ENCODE measurements at regions not wholly inside any gene's neighbourhood (a gene's known extent, or its start where the extent isn't known, plus 50 kb on each side); places are given as distances from the start of the nearest gene placed in this dataset.
A peak's percentile ranks its signal among the peaks of the same experiment; 100 is the strongest.
"Not testable (repeated sequence)": the region's sequence is repeated elsewhere in the genome, so short reads cannot be mapped to it uniquely, and the experiment has no call there.

DNA sequence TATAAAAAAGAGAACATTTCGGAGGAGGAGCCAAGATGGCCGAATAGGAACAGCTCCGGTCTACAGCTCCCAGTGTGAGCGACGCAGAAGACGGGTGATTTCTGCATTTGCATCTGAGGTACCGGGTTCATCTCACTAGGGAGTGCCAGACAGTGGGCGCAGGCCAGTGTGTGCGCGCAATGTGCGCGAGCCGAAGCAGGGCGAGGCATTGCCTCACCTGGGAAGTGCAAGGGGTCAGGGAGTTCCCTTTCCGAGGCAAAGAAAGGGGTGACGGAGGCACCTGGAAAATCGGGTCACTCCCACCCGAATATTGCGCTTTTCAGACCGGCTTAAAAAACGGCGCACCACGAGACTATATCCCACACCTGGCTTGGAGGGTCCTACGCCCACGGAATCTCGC is 141.9 kb upstream of the SYNPR start:
- DNase-seq (ENCODE audit: low read depth), result not testable (repeated sequence)

DNA sequence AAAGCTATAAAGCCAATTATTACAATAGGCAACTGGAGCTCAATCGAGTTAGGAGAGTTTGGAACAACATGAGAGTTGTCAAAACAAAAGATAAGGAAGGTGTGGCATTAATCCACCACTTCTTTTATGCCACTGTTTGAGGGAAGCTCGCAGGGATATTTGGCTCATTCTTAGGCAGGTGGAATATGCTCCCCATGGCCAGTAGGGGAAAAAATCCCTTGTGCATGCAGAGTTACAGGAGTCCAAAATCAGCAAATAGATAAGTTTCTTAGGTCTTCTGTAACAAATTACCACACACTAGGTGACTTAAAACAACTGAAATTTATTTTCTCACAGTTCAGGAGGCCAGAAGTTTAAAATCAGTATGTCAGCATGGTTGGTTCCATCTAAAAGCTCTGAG is 135.4 kb upstream of the SYNPR start:
- in situ Hi-C loops (cut with HindIII; ENCODE audit: low pct_unique_long_range_greater_than_20kb, low sequenced_read_pairs), result no loop called here
- DNase-seq (ENCODE audit: low read depth), result no peak

More for the DNA sequence above, 141.9 kb upstream of the SYNPR start:
- in situ Hi-C loops (cut with HindIII; ENCODE audit: low pct_unique_long_range_greater_than_20kb, low sequenced_read_pairs), result not testable (repeated sequence)

DNA sequence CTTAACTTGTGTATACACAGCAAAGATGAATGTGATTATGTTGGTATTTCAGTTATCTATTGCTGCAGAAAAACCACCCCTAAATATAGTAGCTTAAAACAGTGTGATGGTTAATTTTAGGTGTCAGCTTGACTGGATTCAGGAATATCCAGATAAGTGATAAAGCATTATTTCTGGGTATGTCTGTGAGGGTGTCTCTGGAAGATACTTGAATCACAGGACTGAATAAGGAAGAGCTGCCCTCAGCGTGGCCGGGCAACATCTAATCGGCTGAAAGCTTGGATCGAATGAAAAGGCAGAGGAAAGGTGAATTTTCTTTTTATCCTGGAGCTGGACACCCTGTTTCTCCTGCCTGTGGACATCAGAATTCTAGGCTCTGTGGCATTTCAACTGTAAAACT is 132.0 kb upstream of the SYNPR start:
- in situ Hi-C loops (cut with HindIII; ENCODE audit: low pct_unique_long_range_greater_than_20kb, low sequenced_read_pairs), result no loop called here
- DNase-seq (ENCODE audit: low read depth), result no peak

DNA sequence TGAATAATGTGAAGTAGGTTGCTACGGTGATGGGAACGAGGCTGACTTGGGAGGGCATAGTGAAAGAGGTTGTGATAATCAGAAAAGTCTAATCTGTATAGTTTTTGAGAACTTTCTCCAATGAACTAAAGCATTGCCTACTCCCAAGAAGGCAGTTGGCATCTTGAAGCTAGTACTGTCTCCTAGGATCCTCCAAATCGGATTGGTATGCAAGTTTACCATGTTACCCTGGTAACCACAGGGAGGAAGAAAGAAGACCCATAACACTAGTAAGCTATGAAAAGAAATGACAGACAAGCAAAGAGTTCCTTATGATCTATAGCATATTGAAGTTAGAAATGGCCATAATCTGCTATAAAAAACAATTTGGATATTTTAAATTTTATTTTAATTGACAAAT is 127.2 kb upstream of the SYNPR start:
- in situ Hi-C loops (cut with HindIII; ENCODE audit: low pct_unique_long_range_greater_than_20kb, low sequenced_read_pairs), result no loop called here
- no peak for DNase-seq (ENCODE audit: low read depth)

DNA sequence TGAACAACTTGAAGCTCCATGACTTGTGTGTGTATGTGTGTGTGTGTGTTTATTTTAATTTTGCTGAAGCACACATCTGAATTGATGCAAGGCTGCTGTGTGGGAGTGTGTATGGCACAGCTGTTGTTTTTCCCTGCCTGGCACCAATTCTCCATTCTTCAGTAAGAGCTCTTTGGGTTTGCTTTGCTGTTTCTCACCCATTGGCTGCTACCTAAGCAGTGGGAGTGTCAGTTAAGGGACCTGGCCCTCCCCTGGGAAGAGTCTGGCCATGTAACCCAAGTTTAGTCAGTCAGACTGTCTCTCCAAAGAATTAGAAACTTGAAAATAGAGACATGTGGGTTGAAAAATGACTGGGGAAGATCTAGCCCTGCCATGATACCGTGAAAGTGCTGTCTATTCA is 126.2 kb upstream of the SYNPR start:
- DNase-seq (ENCODE audit: low read depth), result no peak
- in situ Hi-C loops (cut with HindIII; ENCODE audit: low pct_unique_long_range_greater_than_20kb, low sequenced_read_pairs), result no loop called here

DNA sequence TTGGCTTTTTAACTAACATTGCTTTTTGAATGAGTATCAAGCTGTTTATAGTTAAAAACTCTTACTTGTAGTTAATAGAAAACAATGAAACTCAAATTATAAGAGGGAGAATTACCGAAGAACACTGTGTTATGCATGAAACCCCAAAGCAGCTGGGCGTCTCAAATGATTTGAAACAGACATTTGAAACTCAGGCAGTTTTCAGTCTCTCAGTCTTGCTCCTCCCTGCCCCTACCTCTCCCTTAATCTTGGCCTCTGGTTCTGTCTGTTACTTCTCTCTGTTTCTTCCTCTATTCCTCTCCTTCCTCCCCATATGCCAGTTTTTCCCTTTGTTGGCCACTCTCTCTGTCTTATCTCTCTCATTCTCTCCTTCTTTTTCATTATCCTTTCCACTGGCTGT is 118.3 kb upstream of the SYNPR start:
- DNase-seq (ENCODE audit: low read depth), result no peak
- in situ Hi-C loops (cut with HindIII; ENCODE audit: low pct_unique_long_range_greater_than_20kb, low sequenced_read_pairs), result no loop called here

DNA sequence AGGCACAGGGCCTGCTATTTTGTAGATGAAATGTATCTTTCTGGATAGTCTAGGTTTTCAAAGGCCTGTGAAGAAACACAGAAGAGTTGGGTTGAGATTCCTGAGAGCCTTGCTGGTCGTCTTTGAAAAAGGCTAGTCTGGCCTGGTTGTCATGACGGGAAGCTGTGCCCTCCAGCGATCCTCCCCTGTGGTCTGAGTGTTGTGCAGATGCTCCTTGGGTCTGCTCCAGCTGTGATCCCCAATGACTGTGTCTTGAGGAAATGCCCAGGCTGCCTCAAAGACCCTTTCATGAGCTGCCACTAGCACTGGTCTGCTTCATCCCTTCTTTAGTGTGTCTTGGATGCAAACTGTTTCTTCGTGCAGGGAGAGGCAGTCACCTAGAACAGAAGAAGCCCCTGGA is 111.0 kb upstream of the SYNPR start:
- in situ Hi-C loops (cut with HindIII; ENCODE audit: low pct_unique_long_range_greater_than_20kb, low sequenced_read_pairs), result no loop called here
- DNase-seq (ENCODE audit: low read depth), result no peak

DNA sequence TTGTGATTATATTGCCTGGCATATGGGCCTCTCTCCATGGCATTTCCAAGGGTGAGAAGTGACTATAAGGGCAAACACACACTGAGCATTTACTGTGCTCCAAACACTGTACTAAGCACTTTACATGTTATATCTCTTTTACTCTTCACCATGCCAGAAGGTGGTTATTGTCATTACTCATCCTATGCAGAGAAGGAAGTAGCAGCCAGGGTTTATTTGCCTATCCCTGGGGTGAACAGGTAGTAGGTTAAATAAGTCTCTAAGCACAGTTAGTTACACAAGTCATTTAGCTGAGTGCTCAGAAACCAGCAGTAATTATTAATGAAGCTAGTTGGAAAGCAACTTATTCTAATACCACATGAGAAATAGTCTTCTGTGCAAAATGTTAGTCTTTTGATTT is 109.9 kb upstream of the SYNPR start:
- no peak for DNase-seq (ENCODE audit: low read depth)
- in situ Hi-C loops (cut with HindIII; ENCODE audit: low pct_unique_long_range_greater_than_20kb, low sequenced_read_pairs), result no loop called here

DNA sequence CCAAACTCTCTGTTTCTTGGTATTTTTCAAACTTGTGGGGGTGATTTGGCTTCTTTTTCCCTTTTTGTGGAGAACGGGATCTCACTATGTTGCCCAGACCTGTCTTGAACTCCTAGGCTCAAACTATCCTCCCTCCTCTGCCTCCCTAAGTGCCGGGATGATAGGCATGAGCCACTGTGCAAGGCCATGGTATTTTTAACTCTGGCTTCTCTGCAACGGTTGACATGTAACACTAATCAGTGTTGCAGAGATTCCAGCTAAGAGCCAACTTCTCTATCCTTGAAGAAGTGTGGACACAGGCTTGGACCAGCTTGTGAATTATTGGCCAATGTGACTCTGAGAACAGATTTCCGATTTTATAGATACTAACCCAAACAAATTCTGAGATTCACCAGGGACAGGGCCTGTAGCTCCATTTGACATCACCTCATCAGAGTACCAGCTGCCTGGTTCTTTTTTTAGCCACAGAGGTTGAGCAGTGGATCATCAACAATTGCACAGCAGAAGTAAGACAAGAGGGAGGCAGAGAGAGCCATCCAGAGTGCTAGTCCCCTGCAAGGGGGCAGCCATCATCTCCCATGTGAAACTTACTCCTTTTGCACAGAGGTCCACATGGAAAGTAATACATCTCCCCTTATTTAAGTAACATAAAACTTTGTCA is 98.1 kb upstream of the SYNPR start:
- DNase-seq (ENCODE audit: low read depth), result no peak
- in situ Hi-C loops (cut with HindIII; ENCODE audit: low pct_unique_long_range_greater_than_20kb, low sequenced_read_pairs), result no loop called here

DNA sequence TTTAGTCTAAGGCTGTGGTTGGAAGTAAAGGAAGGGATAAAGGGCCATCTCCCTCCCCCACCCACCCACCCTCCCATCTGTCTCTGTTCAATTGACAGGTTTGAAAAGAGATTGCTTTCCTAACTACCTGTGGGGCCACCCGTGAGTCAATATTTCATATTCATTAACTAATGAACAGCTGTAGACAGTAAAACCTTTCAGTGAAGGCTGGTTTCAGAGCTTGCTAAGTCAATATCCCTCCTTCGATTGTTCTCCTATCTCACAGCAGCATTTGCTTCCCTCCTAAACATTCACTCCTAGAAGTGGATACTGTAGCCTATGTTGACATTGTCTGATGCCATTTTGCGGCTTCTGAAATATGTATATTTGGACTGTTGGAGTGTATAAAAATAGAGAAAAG is 85.9 kb upstream of the SYNPR start:
- no peak for DNase-seq (ENCODE audit: low read depth)

DNA sequence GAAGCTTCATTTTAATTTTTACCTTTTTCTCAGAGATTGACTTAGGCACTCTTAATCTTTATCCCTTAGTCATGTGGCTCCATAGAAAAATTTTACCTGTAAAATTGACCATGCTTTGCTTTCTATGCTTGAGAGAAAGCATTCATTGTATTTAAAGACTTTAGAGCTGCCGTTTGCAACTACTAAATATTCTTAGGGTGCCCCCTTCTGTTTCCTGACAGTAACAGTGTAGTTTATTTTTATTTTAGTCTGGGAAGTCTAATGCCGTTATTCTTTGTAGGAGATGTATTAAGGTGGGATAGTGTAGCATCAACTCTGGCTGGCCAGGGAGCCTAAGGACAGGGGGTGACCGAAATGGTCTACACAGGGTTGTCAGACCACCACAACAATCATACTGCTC is 84.5 kb upstream of the SYNPR start:
- DNase-seq (ENCODE audit: low read depth), result peak; percentile 2

More for the DNA sequence above, 85.9 kb upstream of the SYNPR start:
- in situ Hi-C loops (cut with HindIII; ENCODE audit: low pct_unique_long_range_greater_than_20kb, low sequenced_read_pairs), result no loop called here

DNA sequence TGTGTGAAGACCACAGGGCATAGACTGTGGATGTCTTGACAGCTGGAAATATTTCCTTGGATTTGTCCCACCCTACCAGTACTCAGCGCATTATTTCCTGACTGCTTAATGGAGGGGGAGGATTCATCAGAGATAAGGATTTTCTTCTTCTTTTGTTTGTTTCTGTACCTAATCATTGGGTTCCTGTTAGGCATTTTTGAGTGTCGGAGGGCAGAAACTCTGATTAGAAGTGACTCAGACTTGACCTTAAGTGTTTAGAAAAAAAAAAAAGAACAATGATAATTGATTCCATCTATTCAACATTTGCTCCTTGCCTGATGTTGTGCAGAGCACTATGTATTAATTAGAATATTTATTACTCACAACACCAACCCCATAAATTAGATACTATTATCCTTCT is 78.5 kb upstream of the SYNPR start:
- no peak for DNase-seq (ENCODE audit: low read depth)
- in situ Hi-C loops (cut with HindIII; ENCODE audit: low pct_unique_long_range_greater_than_20kb, low sequenced_read_pairs), result no loop called here

More for the DNA sequence above, 84.5 kb upstream of the SYNPR start:
- in situ Hi-C loops (cut with HindIII; ENCODE audit: low pct_unique_long_range_greater_than_20kb, low sequenced_read_pairs), result no loop called here

DNA sequence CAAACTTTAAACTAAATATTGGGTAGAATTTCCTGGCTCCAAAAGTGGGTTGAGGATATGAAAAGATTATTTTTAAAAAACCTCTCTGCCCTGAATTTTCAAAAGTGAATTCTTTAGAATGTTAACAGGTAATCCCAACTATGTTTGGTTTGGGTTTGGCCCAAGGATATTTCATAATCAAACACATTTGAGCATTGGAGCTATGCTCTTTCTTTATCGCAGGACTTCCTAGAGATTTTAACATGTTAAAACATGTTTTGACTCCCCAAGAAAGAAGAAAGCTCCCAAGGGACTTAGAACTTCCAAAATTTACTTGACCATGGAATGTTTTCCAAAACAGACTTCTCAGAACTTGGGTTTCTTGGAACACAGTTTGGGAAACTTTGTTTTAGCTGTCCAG is 75.6 kb upstream of the SYNPR start:
- in situ Hi-C loops (cut with HindIII; ENCODE audit: low pct_unique_long_range_greater_than_20kb, low sequenced_read_pairs), result no loop called here
- no peak for DNase-seq (ENCODE audit: low read depth)

DNA sequence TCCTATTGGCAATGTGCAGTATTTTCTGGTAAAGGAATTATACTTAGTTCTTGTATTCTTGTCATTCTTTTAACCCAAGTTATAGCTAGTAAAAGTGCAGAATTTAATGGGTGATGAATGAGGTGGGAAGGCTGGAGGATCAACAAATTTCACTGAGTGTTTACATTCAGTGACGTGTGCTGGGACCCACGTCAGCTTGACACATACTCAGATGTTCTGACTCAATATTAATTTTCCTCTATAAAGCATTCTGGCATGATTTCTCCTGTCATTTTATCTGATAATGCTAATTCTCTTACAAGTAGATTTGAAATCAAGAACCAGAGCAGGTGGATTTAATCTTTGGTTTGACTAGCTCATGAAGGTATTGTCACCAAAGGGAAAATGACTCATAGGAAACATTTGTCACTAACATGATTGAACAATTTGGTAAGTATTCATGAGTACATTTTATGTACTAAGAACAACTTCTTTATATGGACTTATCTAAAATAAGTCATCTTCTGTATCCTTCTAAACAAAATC is 71.0 kb upstream of the SYNPR start:
- no peak for DNase-seq (ENCODE audit: low read depth)
- in situ Hi-C loops (cut with HindIII; ENCODE audit: low pct_unique_long_range_greater_than_20kb, low sequenced_read_pairs), result no loop called here

DNA sequence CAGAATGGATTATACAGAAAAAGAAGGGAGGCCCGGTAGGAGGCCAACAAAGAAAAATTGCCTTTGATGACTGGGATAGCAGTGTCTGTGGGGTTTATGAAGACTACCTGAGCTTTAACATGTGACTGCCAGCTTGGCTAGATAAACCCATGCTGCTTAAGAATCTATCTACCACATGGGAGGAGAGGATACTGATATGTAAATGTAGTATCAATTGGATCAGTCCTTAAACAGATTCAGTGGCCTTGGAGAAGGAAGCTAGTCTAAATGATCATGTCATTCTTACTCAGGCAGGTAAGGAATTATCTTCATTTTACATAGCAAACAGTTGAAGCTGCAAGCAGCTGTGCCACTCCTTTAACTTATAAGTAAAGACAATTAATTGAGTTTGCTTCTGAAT is 50.0 kb upstream of the SYNPR start:
- no peak for DNase-seq (ENCODE audit: low read depth)
- in situ Hi-C loops (cut with HindIII; ENCODE audit: low pct_unique_long_range_greater_than_20kb, low sequenced_read_pairs), result no loop called here
